HepG2 (cell line): ENCODE measurements at regions not wholly inside any gene's neighbourhood (a gene's known extent, or its start where the extent isn't known, plus 50 kb on each side); places are given as distances from the start of the nearest gene placed in this dataset.

Experiments used
- ATM ChIP-seq: fragments of 450-650 bp; IDR thresholded peaks from 2 replicates; pipeline ENCODE4 v1.7.1; 2017; ENCODE audit warnings: mild to moderate bottlenecking, borderline replicate concordance
- DNMT3B ChIP-seq: conservative IDR thresholded peaks from 2 replicates; pipeline ENCODE4 v1.6.1; 2016; ENCODE audit warnings: missing biosample characterization, control low read depth
- NCOR1 ChIP-seq: fragments of 200-600 bp; sonication (generic); IDR thresholded peaks from 2 replicates; pipeline ENCODE4 v1.7.0; 2017; ENCODE audit warnings: antibody characterized with exemption, low read length, borderline replicate concordance
- ZNF556 ChIP-seq: sonication (generic); formaldehyde crosslinking; IDR thresholded peaks from 2 replicates; pipeline ENCODE4 v1.4.0; 2020; ENCODE audit warnings: mild to moderate bottlenecking, missing genetic modification reagents, borderline replicate concordance
- TF ChIP-seq, protein P1 (sequence below): sonication (generic); formaldehyde crosslinking; IDR thresholded peaks from 2 replicates; pipeline ENCODE4 v1.5.0; 2020; ENCODE audit warnings: mild to moderate bottlenecking, missing genetic modification reagents, moderate library complexity

DNA sequence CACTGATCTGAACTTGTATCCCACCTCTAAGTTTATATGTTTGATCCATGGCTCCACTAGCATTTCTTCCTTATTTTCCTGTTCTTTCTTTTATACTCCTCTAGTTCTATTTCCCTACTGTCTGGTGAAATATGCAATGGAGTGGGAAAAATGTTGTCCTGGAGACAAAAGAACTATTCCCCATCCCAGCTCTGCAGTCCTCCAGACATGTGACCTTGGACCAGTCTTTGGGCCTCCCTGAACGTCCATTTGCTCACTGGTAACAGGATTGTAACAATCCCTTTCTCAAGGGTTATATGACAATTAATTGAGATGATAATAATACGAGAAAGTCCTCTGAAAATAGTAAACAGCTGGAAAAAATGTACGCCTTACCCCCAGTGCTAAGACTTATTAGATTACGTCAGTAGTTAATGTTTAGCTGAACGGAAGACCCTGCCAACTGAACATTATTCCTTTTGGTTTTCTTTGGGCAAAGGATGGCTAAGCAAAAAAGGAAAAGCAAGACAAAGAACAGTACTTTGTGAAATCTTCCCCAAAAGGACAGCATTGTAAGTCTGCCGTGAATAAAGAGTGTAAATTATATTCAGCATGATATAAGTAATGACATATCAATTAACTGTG is 302.3 kb upstream of the PPARGC1A start:
- no peak for TF ChIP-seq DNMT3B (CRISPR knock-in tag)
- TF ChIP-seq, protein P1, sequence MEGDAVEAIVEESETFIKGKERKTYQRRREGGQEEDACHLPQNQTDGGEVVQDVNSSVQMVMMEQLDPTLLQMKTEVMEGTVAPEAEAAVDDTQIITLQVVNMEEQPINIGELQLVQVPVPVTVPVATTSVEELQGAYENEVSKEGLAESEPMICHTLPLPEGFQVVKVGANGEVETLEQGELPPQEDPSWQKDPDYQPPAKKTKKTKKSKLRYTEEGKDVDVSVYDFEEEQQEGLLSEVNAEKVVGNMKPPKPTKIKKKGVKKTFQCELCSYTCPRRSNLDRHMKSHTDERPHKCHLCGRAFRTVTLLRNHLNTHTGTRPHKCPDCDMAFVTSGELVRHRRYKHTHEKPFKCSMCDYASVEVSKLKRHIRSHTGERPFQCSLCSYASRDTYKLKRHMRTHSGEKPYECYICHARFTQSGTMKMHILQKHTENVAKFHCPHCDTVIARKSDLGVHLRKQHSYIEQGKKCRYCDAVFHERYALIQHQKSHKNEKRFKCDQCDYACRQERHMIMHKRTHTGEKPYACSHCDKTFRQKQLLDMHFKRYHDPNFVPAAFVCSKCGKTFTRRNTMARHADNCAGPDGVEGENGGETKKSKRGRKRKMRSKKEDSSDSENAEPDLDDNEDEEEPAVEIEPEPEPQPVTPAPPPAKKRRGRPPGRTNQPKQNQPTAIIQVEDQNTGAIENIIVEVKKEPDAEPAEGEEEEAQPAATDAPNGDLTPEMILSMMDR (CRISPR knock-in tag) = no peak
- TF ChIP-seq ZNF556 = no peak
- no peak for TF ChIP-seq ATM
- TF ChIP-seq NCOR1 = no peak
